Transverse colon (tissue), 4 donors: ENCODE measurements at regions not wholly inside any gene's neighbourhood (a gene's known extent, or its start where the extent isn't known, plus 50 kb on each side); places are given as distances from the start of the nearest gene placed in this dataset.

Experiments
- CTCF ChIP-seq, 5 experiments: fragments of 200-600 bp in 3 of 5; fragments of 450-650 bp in 2 of 5; sonication (generic) in 3 of 5; IDR thresholded peaks; 1 replicate in 2 of 5; 2 replicates in 3 of 5; pipeline ENCODE4 v1.5.1; 2016 to 2017; ENCODE audit warnings: antibody characterized with exemption in 5 of 5, inconsistent platforms in 3 of 5, mild to moderate bottlenecking in 2 of 5, moderate library complexity in 1 of 5
- POLR2A ChIP-seq: fragments of 450-650 bp; IDR thresholded peaks from one replicate; pipeline ENCODE4 v1.6.1; 2016; ENCODE audit warnings: antibody characterized with exemption, mild to moderate bottlenecking, moderate library complexity
- POLR2AphosphoS5 ChIP-seq, 3 donors: sonication (generic); formaldehyde crosslinking; IDR thresholded peaks; one replicate each; pipeline ENCODE4 v1.6.1; 2016; ENCODE audit warnings: antibody characterized with exemption in 3 of 3

GRCh38 chr4:53755656-53756055 lies 164.4 kb upstream of the LNX1 start:
- TF ChIP-seq CTCF (IDR thresholded peaks at IDR 0.05): no peak
- TF ChIP-seq POLR2A: no peak
- TF ChIP-seq POLR2AphosphoS5 (IDR thresholded peaks at IDR 0.05): no peak
